Tibial artery (tissue), 4 donors: ENCODE measurements at regions not wholly inside any gene's neighbourhood (a gene's known extent, or its start where the extent isn't known, plus 50 kb on each side); places are given as distances from the start of the nearest gene placed in this dataset.

Experiments
- DNase-seq, 2 donors: peaks; one replicate each; pipeline ENCODE4 v3.0.0-alpha.2; 2019
- H3K27ac ChIP-seq, 2 donors: fragments of 200-600 bp; sonication (generic) in 1 of 2; 1 replicate in 1 of 2; 2 replicates in 1 of 2; pipeline ENCODE4 v1.5.1; 2018 to 2019; ENCODE audit warnings: mild to moderate bottlenecking in 1 of 2
- H3K27me3 ChIP-seq, 2 donors: fragments of 200-600 bp; sonication (generic) in 1 of 2; one replicate each; pipeline versions ENCODE4 v1.5.1 to v1.6.0; 2016 to 2019
- H3K36me3 ChIP-seq, 3 donors: fragments of 200-600 bp; sonication (generic) in 2 of 3; one replicate each; pipeline ENCODE4 v1.5.1; 2016 to 2019; ENCODE audit warnings: mild to moderate bottlenecking in 2 of 3
- H3K4me1 ChIP-seq, 4 donors: fragments of 200-600 bp; sonication (generic) in 2 of 4; 1 replicate in 3 of 4; 2 replicates in 1 of 4; pipeline ENCODE4 v1.5.1; 2016 to 2019
- H3K4me3 ChIP-seq, 2 donors: fragments of 200-600 bp; sonication (generic) in 1 of 2; 1 replicate in 1 of 2; 2 replicates in 1 of 2; pipeline ENCODE4 v1.5.1; 2018 to 2019; ENCODE audit warnings: mild to moderate bottlenecking in 2 of 2
- H3K9me3 ChIP-seq, 3 donors: fragments of 200-600 bp; sonication (generic) in 1 of 3; one replicate each; pipeline ENCODE4 v1.5.1; 2016 to 2019
- intact Hi-C: fragments of 100-400 bp; cut with DNase I; formaldehyde crosslinking; loops from one replicate; pipeline ENCODE4 v1.15.0; 2023; ENCODE audit warnings: low total_unique reads
- TF ChIP-seq, protein P1 (sequence below), 2 experiments: fragments of 200-600 bp in 1 of 2; fragments of 450-650 bp in 1 of 2; IDR thresholded peaks; one replicate each; pipeline ENCODE4 v1.5.1; 2017 to 2019; ENCODE audit warnings: antibody characterized with exemption in 2 of 2, mild to moderate bottlenecking in 1 of 2, moderate library complexity in 1 of 2

GRCh38 chr13:84655677-84656076 lies 773.4 kb upstream of the SLITRK1 start:
- Histone ChIP-seq H3K4me1 (peaks cover 0 to 13% (median 0%) of the 10 kb centered on the region in 4 donors), H3K36me3 (no peaks in the 10 kb centered on the region), H3K9me3 (no peaks in the 10 kb centered on the region), H3K27ac (no peak overlapping the region), H3K4me3 (no peak overlapping the region), H3K27me3 (no peaks in the 10 kb centered on the region)
- intact Hi-C loops, result no loop called here
- DNase-seq, result no peak
- TF ChIP-seq, protein P1, sequence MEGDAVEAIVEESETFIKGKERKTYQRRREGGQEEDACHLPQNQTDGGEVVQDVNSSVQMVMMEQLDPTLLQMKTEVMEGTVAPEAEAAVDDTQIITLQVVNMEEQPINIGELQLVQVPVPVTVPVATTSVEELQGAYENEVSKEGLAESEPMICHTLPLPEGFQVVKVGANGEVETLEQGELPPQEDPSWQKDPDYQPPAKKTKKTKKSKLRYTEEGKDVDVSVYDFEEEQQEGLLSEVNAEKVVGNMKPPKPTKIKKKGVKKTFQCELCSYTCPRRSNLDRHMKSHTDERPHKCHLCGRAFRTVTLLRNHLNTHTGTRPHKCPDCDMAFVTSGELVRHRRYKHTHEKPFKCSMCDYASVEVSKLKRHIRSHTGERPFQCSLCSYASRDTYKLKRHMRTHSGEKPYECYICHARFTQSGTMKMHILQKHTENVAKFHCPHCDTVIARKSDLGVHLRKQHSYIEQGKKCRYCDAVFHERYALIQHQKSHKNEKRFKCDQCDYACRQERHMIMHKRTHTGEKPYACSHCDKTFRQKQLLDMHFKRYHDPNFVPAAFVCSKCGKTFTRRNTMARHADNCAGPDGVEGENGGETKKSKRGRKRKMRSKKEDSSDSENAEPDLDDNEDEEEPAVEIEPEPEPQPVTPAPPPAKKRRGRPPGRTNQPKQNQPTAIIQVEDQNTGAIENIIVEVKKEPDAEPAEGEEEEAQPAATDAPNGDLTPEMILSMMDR (IDR thresholded peaks at IDR 0.05), result no peak

DNA sequence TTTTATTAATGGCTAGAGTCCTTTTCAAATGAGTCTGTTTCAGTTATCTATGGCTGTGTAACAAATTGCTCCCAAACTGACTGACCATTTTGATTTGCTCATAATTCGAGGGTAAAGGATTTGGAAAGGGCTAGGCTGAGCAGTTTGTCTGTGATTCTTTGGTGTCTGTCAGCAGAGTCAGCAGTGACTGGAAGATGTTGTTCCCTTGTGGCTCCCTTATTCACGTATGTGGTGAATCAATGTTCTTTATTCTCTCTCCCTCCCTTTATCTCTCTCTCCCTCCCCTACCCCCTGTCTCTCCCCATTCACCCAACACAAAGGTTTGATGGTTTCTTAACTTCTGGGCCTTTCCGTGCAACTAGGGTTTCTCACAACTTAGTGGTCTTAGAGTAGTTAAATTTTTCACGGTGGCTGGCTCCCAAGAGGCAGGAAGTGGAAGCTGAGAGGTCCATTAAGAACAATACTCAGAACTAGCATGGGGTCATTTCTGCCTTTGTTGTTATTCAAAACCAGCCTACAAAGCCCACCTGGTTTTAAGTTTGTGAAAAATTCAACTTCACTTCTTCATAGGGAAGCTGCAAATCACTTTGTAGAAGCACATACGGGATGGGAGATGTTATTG lies 772.5 kb upstream of the SLITRK1 start:
- no peaks in the 10 kb centered on the region for H3K9me3 ChIP-seq
- H3K27me3 ChIP-seq, result no peaks in the 10 kb centered on the region
- no peak overlapping the region for H3K27ac ChIP-seq
- intact Hi-C loops, result no loop called here
- no peak overlapping the region for H3K4me3 ChIP-seq
- TF ChIP-seq, protein P1 (IDR thresholded peaks at IDR 0.05), result no peak
- H3K36me3 ChIP-seq, result no peaks in the 10 kb centered on the region
- H3K4me1 ChIP-seq, result peaks cover 0 to 17% (median 0%) of the 10 kb centered on the region in 4 donors
- DNase-seq, result no peak

DNA sequence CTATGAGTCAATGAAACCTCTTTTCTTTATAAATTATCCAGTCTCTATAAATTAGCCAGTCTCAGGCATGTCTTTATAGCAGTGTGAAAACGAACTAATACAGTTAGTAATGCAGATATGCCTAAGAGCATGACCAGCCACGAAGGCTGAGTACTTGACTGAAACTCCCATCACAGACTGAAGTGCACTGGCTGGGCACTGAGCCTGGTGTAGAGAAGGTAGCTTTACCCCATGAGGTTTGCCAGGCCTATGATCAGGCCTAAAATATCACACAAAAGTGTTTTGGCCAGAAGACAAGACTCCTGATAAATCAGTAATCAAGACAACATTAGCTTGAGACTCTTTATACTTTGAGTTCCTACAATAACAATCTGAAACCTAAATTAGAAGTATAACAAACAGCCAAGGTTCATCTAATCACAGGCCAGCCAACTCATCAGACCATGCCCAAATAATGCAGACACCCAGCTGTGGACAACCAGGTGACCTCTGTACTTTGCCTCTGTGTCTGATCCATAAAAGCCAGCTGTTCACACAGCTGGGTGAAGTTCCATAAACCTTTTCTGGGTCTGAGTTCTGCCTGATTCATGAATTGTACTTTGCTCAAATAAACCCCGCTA lies 771.8 kb upstream of the SLITRK1 start:
- intact Hi-C loops, result no loop called here
- Histone ChIP-seq H3K27ac (no peak overlapping the region), H3K27me3 (no peaks in the 10 kb centered on the region), H3K36me3 (no peaks in the 10 kb centered on the region), H3K4me3 (no peak overlapping the region), H3K4me1 (peaks cover 0 to 11% (median 0%) of the 10 kb centered on the region in 4 donors), H3K9me3 (no peaks in the 10 kb centered on the region)
- DNase-seq, result no peak
- TF ChIP-seq, protein P1 (IDR thresholded peaks at IDR 0.05), result no peak

DNA sequence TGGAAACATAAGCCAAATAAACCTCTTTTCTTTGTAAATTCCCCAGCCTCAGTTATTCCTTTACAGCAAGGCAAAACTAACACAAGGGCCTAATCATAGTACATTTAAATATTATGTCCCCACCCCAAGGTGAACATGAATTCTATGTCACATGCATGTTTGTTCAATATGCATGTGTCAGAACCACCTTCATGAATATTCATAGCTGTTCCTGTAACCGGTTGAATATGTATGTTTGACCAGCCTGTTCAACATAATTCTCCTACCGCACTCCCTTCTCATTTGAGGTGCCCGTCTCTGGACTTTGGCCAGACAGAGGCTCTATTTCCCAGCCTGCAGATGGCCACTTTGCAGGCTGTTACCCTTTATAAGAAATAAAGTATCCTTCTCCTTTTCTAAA lies 769.4 kb upstream of the SLITRK1 start:
- H3K4me3 ChIP-seq, result no peak overlapping the region
- intact Hi-C loops, result no loop called here
- H3K4me1 ChIP-seq, result peaks cover 0 to 6% (median 0%) of the 10 kb centered on the region in 4 donors
- no peaks in the 10 kb centered on the region for H3K36me3 ChIP-seq
- no peak overlapping the region for H3K27ac ChIP-seq
- H3K27me3 ChIP-seq, result no peaks in the 10 kb centered on the region
- TF ChIP-seq, protein P1 (IDR thresholded peaks at IDR 0.05), result no peak
- no peaks in the 10 kb centered on the region for H3K9me3 ChIP-seq
- DNase-seq, result no peak

DNA sequence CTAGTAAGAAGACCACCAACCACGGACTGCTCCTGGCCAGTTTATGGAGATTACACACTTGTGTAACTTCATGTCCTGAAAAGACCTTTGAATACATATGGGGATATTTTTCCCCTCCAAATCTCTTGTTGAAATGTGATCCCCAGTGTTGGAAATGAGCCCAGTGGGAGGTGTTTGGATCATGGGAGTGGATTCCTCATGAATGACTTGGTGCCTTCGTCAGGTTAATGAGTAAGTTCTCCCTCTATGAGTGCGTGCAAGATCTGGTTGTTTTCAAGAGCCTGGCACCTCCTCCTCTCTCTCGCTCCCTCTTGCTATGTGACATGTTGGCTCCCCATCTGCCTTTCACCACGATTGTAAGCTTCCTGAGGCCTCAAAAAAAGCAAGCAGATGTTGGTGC lies 769.0 kb upstream of the SLITRK1 start:
- Histone ChIP-seq H3K36me3 (no peaks in the 10 kb centered on the region), H3K4me3 (no peak overlapping the region), H3K4me1 (peaks cover 0 to 6% (median 0%) of the 10 kb centered on the region in 4 donors), H3K9me3 (no peaks in the 10 kb centered on the region), H3K27ac (no peak overlapping the region), H3K27me3 (no peaks in the 10 kb centered on the region)
- intact Hi-C loops, result no loop called here
- TF ChIP-seq, protein P1 (IDR thresholded peaks at IDR 0.05), result no peak
- DNase-seq, result no peak
